Psoas muscle (tissue), 7 donors: ENCODE measurements at regions not wholly inside any gene's neighbourhood (a gene's known extent, or its start where the extent isn't known, plus 50 kb on each side); places are given as distances from the start of the nearest gene placed in this dataset.
"Not testable (repeated sequence)": the region's sequence is repeated elsewhere in the genome, so short reads cannot be mapped to it uniquely, and the experiment has no call there.

Experiments
- ATAC-seq, 4 donors: fragments of 200-7000 bp; cut with Tn5 transposase; one replicate each; pipeline ENCODE4 v1.9.1; 2020; ENCODE audit warnings: moderate library complexity in 3 of 4, mild to moderate bottlenecking in 2 of 4
- DNase-seq, 2 donors: peaks; one replicate each; pipeline ENCODE4 v3.0.0-alpha.2; 2020
- H3K27ac ChIP-seq: fragments of 200-600 bp; one replicate; pipeline ENCODE4 v1.8.0; 2022
- H3K27me3 ChIP-seq, 3 donors: fragments of 200-600 bp in 1 of 3; one replicate each; pipeline versions ENCODE4 v1.6.1 to v1.8.0; 2013 to 2022; ENCODE audit warnings: low read length in 2 of 3, mild to moderate bottlenecking in 2 of 3, moderate library complexity in 1 of 3; ENCODE audit not compliant: insufficient read depth in 3 of 3
- H3K36me3 ChIP-seq, 2 donors: fragments of 200-600 bp in 1 of 2; one replicate each; pipeline versions ENCODE4 v1.6.1 to v1.8.0; 2013 to 2022; ENCODE audit warnings: low read depth in 1 of 2, mild to moderate bottlenecking in 1 of 2, moderate library complexity in 1 of 2; ENCODE audit not compliant: insufficient read depth in 1 of 2
- H3K4me1 ChIP-seq: fragments of 200-600 bp; one replicate; pipeline ENCODE4 v1.8.0; 2022
- H3K4me3 ChIP-seq: fragments of 200-600 bp; one replicate; pipeline ENCODE4 v1.8.0; 2022; ENCODE audit warnings: mild to moderate bottlenecking
- H3K9me3 ChIP-seq: fragments of 200-600 bp; one replicate; pipeline ENCODE4 v1.8.0; 2022
- CTCF ChIP-seq: fragments of 200-600 bp; IDR thresholded peaks from one replicate; pipeline ENCODE4 v1.8.0; 2022; ENCODE audit warnings: antibody characterized with exemption
- WGBS, 3 donors: extraction: QIAGEN DNeasy Blood & Tissue Kit; methylation state at CpG; one replicate each; pipeline versions ENCODE4 v1.1.6 to v1.1.7; 2013; 5-methylcytosine and 5-hydroxymethylcytosine counted together
- intact Hi-C, 2 donors: fragments of 100-400 bp; cut with DNase I; formaldehyde crosslinking; loops; one replicate each; pipeline versions ENCODE4 v1.11.0 to v1.14.2; 2022
- donor health status: healthy with polysubstance abuse.
- donor health status: DM: no; HTN: no; CAD: no; lungs with moderate emphysema.
- donor health status: Bipolar disorder and iron deficiency.
- donor health status: healthy.
- donor health status: DM: yes; HTN: yes; CAD: no.
- donor health status: DM: no; HTN: no; CAD: no.
- donor health status: DM: yes; HTN: yes; CAD: no.

- TF ChIP-seq CTCF, result no peak
- Histone ChIP-seq H3K4me1 (no peaks in the 10 kb centered on the region), H3K9me3 (no peaks in the 10 kb centered on the region), H3K27ac (no peak overlapping the region), H3K36me3 (no peaks in the 10 kb centered on the region), H3K27me3 (peaks cover 0 to 2% (median 0%) of the 10 kb centered on the region in 3 donors), H3K4me3 (no peak overlapping the region)
- intact Hi-C loops, result no loop called here
- DNase-seq (no peak), ATAC-seq (no peak)
- WGBS, 3 donors, result 11 to 15% (median 14%) methylated on average over 2 of the region's 2 CpGs
Observed at GRCh38 chr15:35958975-35959374, 413.0 kb upstream of the DPH6 start.

DNA sequence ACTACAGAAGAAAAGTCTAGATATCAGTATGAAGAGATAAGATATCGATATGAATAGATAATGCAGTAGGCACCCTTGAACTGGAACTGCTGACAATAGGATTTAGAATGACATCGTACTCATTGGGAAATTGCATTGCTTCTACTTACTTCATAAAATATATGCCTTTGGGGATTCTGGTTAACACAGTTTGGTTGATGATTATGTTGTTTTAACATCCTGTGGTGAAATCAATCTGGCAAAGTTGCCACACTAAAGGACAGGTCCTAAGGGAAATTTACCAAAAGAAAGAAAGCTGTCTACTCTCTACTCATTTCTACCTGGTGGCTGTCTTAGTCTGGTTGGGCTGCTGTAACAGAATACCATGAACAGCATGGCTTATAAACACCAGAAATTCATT, 417.4 kb upstream of the DPH6 start:
- WGBS, 3 donors, result 81 to 91% (median 88%) methylated on average over 2 of the region's 2 CpGs
- DNase-seq (no peak), ATAC-seq (no peak)
- Histone ChIP-seq H3K9me3 (no peaks in the 10 kb centered on the region), H3K27ac (no peak overlapping the region), H3K4me3 (no peak overlapping the region), H3K36me3 (no peaks in the 10 kb centered on the region), H3K4me1 (no peaks in the 10 kb centered on the region), H3K27me3 (no peaks in the 10 kb centered on the region)
- no peak for TF ChIP-seq CTCF
- intact Hi-C loops, result loop anchor here in 1 of 2 donors (10.0 kb wide), 1 partner anchor 61 kb away; no protein-coding TSS in a partner anchor

DNA sequence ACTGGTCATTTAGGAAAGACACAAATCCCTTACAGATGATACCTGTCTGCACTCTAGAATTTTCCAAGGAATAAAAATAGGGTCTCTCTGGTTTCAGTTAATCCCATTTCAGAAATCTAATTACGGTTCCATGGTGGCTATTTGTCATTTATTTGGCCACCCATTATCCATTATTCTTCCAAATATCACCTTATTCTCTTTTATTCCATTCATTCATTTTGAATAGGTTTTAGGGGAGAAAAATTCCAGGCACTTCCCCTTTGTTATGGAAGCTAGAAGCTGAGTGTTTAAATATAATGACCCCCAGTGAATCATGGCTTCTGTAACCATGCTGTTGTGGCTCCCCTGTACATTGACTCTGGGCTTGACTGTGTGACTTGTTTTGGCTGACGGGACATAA, 420.8 kb upstream of the DPH6 start:
- TF ChIP-seq CTCF, result no peak
- 58 to 66% (median 64%) methylated on average over 2 of the region's 2 CpGs for WGBS, 3 donors
- Histone ChIP-seq H3K9me3 (no peaks in the 10 kb centered on the region), H3K4me1 (no peaks in the 10 kb centered on the region), H3K27me3 (no peaks in the 10 kb centered on the region), H3K4me3 (no peak overlapping the region), H3K27ac (no peak overlapping the region), H3K36me3 (no peaks in the 10 kb centered on the region)
- DNase-seq, result no peak
- intact Hi-C loops, result loop anchor here in 1 of 2 donors (10.0 kb wide), 1 partner anchor 58 kb away; no protein-coding TSS in a partner anchor
- ATAC-seq, result no peak

- H3K27ac ChIP-seq, H3K36me3 ChIP-seq, ATAC-seq, H3K27me3 ChIP-seq, H3K4me1 ChIP-seq, H3K9me3 ChIP-seq, DNase-seq, H3K4me3 ChIP-seq: not testable (repeated sequence)
- WGBS, 3 donors, result 92 to 96% (median 95%) methylated on average over 17 of the region's 17 CpGs
- intact Hi-C loops, result loop anchor here in 1 of 2 donors (10.0 kb wide), 1 partner anchor 57 kb away; no protein-coding TSS in a partner anchor
Observed at GRCh38 chr15:35967968-35968367, 422.0 kb upstream of the DPH6 start.

DNA sequence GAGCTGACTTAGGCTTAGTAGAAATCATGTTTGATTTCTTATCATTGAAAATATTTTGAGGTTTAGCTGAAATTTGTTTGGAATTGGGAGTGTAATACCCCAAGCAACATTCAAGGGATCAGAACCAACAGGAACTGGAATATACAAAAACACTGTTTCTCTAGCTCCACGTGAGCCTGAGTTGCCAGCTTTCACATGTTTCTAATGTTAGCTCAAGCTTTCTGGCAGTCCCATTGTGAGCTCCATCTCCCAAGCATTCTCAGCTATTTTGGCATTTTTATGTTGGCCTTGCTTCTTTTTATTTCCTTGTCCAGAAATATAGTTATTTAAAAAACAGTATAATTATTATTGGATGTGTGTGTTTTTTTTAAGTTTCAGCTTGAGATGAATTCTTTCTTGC, 427.1 kb upstream of the DPH6 start:
- Histone ChIP-seq H3K9me3 (no peaks in the 10 kb centered on the region), H3K36me3 (no peaks in the 10 kb centered on the region), H3K27ac (no peak overlapping the region), H3K4me1 (no peaks in the 10 kb centered on the region), H3K4me3 (no peak overlapping the region), H3K27me3 (no peaks in the 10 kb centered on the region)
- WGBS, 3 donors, result 20 to 29% (median 23%) methylated on average over 1 of the region's 1 CpG
- TF ChIP-seq CTCF, result no peak
- ATAC-seq, result no peak
- no peak for DNase-seq
- intact Hi-C loops, result no loop called here
